ENCODE measurements at regions not wholly inside any gene's neighbourhood (a gene's known extent, or its start where the extent isn't known, plus 50 kb on each side); places are given as distances from the start of the nearest gene placed in this dataset.
"Not testable (repeated sequence)": the region's sequence is repeated elsewhere in the genome, so short reads cannot be mapped to it uniquely, and the experiment has no call there.

DNA sequence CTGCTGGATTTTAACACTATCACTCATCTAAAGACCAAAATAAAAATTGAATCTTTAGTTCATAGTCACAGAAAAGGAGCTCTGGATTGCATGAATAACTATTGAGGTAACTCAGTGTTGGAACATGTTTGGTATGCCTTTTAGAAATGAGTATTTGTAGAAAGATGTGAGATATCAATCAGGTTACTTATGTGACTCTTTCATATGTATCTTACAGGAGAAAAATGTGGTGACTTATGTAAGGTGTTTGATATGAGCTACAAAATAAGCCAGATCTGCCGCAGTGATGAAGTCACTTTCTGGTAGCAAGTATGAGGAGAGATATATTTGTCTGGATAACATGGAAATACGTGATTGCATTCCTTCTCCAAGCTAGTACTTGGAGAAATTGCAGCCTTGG is 1653.3 kb upstream of the PCDH7 start:
- DNase-seq: no peak

- DNase-seq: no peak
Measured at GRCh38 chr4:29073571-29073970, 1646.6 kb upstream of the PCDH7 start.

GRCh38 chr4:29075366-29075765 is 1644.8 kb upstream of the PCDH7 start:
- no peak for DNase-seq

DNA sequence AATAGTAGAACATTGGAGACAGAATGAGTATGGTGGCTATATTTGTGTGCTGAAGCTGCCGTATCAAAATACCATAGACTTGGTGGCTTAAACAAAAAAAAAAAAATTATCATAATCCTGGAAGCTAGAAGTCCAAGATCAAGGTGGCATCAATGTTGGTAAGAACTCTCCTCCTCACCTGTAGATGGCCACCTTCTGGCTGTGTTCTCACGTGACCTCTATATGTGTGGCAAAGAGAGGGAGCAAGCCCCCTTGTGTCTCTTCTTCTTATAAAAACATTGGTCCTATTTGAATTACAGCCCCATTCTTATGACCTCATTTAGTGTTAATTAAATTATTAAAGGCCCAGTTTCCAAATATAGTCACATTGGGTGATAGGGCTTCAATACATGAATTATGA is 1640.9 kb upstream of the PCDH7 start:
- no peak for DNase-seq

GRCh38 chr4:29081234-29081955 is 1638.8 kb upstream of the PCDH7 start:
- no peak for DNase-seq

- no peak for DNase-seq
Measured at GRCh38 chr4:29082684-29083083, 1637.5 kb upstream of the PCDH7 start.

- no peak for DNase-seq
Measured at GRCh38 chr4:29085748-29086147, 1634.4 kb upstream of the PCDH7 start.

GRCh38 chr4:29104694-29105093 is 1615.5 kb upstream of the PCDH7 start:
- DNase-seq: no peak

DNA sequence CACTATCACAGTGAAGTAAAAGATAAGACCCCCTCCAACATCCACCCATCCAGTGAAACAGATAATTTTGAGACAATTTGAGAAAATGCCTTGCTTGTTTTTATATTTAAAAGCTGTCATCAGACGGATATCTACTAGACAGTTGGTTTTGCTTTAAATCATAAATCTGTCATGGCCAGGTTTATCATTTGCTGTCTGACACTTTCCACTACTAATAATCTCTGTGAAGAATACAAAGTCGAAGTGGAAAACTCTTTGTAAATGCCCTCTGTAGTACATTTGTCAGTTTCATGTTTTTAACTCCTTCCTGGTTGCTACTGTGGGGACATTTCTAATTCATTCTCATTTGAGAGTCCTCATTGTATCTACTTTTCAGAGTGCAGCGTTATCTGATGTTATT is 1606.2 kb upstream of the PCDH7 start:
- no peak for DNase-seq

DNA sequence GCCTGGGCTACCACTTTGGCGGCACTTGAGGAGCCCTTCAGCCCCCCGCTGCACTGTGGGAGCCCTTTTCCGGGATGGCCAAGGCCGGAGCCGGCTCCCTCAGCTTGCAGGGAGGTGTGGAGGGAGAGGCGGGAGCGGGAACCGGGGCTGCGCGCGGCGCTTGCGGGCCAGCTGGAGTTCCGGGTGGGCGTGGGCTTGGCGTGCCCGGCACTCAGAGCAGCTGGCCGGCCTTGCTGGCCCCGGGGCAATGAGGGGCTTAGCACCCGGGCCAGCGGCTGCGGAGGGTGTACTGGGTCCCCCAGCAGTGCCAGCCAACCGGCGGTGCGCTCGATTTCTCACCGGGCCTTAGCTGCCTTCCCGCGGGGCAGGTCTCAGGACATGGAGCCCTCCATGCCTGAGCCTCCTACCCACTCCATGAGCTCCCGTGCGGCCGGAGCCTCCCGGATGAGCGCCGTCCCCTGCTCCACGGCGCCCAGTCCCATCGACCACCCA is 1602.9 kb upstream of the PCDH7 start:
- DNase-seq: not testable (repeated sequence)

DNA sequence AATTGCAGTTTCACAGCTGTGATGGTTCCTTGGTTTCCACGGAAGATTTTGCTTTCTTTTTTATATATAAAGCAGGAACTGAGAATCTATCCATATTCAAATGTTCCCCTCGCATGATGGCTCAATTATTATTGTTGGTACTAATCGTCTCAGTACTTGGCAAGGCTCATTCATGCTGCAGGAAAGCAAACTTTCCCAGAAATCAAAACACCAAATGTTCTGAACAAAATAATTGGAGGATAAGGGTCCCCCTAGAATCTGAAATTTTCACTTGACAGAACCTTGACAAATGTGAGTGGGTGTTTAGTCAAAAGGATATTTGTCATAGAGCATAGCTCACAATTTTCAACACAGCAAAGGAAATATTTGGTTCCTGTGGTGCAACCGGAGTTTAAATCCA is 1598.6 kb upstream of the PCDH7 start:
- DNase-seq: no peak

- no peak for DNase-seq
Measured at GRCh38 chr4:29128810-29129209, 1591.4 kb upstream of the PCDH7 start.

DNA sequence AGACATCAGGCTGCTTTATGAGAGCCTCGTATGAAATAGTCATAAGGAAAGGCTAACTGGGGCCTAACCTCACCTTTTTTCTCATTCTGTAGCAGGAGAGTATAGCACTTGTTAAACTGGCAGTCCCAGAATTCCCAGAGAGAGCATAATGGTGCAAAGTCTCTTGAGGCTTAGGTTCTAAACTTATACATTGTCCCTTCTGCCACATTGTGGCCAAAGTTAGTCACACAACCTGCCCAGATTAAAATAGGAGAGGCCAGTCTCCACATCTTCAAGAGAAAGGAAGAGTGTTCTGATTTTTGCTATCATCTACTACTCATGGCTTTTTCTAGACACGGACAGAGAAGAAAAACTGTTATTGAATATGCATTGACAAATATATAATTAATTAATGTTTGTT is 1588.9 kb upstream of the PCDH7 start:
- no peak for DNase-seq

- no peak for DNase-seq
Measured at GRCh38 chr4:29142708-29143107, 1577.5 kb upstream of the PCDH7 start.

DNA sequence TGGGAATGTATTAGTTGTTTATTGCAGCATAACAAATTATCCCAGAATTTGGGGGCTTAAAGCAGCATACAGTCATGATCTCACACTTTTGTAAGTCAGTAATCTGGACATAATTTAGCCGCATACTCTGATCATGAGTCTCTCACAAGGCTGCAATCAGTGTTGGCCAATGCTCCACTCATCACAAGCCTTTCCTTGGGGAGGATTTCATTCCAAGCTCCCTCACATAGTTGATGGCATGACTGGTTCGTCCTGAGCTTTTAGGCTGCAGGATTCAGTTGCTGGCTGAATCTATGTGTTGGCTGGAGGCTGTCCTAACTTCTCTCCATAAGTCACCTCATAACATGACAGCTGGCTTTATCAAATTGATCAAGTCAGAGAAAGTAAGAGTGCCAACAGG is 1568.6 kb upstream of the PCDH7 start:
- DNase-seq: no peak

DNA sequence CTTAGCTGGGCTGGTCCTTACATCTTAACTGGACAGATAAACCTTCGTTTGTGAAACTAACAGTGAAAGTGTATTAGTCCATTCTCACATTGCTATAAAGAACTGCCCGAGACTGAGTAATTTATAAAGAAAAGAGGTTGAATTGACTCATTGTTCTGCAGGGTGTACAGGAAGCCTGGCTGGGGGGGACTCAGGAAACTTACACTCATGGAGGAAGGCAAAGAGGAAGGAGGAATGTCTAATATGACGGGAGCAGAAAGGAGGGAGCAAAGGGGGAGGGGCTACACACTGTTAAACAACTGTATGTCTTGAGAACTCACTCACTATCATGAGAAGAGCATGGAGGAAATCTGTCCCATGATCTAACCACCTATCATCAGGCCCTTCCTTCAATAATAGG is 1566.5 kb upstream of the PCDH7 start:
- DNase-seq: no peak

- DNase-seq: no peak
Measured at GRCh38 chr4:29175291-29175690, 1544.9 kb upstream of the PCDH7 start.

- DNase-seq: no peak
Measured at GRCh38 chr4:29199025-29199424, 1521.1 kb upstream of the PCDH7 start.

GRCh38 chr4:29199485-29199884 is 1520.7 kb upstream of the PCDH7 start:
- DNase-seq: no peak

DNA sequence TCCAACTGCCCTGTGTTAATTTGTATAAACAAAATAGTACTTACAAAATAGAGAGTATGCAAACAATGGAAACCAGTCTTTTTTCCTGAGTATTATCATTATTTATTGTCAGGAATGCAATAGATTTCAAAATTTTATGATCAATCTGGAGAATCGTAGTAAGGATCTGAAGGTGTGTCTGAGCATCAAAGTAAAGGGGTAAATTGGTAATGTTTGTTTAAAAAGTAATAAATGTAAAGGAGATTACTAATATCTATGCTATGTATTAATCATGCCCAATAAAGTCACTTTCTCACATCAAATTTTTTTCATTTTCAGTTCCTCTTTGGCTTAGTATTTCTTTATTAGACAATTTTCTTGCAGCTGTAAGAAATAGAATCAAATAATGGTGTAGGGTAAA is 1507.1 kb upstream of the PCDH7 start:
- no peak for DNase-seq

- DNase-seq: no peak
Measured at GRCh38 chr4:29220761-29221160, 1499.4 kb upstream of the PCDH7 start.

DNA sequence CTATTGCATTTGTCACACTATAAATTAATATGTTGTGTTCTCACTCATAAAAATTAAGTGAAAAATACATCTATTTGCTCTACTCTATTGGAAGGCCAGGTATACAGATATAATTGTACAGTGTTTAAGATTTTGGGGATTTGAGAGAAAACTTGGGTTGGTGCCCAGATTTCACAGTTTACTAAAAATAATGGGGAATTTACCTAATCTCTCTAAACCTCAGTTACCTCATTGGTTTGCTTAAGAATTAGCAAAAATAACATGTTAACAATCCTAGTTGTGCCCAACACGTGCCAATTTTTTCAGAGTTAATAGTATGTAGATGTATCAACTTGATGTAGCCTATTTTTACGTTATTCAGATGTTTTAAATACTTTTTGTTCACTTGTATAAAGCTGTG is 1495.3 kb upstream of the PCDH7 start:
- DNase-seq: no peak

- DNase-seq: no peak
Measured at GRCh38 chr4:29240641-29241040, 1479.5 kb upstream of the PCDH7 start.

DNA sequence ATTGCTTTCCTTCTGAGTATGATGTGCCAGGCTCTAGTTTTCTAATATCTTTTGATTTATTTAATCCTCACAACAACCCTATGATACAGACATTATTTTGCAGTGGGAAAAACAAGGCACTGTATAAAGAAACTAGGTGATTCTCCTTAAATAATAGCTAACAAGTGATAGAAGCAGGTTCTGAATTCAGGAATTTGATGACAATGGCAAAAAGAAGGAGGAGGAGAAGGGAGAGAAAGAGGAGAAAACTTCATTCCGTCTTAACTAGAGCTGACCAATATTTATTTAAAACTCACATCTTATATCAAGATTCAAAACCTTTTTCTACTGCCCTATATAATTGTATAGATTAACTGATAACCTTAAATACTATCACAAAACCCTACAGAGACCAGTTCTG is 1477.1 kb upstream of the PCDH7 start:
- no peak for DNase-seq

DNA sequence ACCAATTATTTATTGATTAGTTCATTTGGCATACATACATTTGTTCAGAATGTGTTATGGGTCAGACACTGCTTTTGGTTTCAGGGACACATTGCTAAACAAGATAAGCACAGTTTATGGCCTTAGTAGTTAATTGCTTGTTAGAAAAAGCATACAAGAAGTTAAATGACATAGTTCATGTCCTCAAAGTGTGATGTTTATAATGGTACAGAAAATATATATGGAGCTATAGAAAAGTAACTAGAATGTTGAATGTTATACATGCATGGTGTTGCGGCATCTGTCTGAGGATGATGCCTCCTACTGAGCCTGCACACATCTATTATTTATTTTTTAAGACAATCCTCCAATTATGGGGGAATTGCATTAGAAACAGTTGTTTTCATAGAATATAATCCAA is 1476.3 kb upstream of the PCDH7 start:
- no peak for DNase-seq
